ENCODE measurements at regions not wholly inside any gene's neighbourhood (a gene's known extent, or its start where the extent isn't known, plus 50 kb on each side); places are given as distances from the start of the nearest gene placed in this dataset.
"Not testable (repeated sequence)": the region's sequence is repeated elsewhere in the genome, so short reads cannot be mapped to it uniquely, and the experiment has no call there.

DNA sequence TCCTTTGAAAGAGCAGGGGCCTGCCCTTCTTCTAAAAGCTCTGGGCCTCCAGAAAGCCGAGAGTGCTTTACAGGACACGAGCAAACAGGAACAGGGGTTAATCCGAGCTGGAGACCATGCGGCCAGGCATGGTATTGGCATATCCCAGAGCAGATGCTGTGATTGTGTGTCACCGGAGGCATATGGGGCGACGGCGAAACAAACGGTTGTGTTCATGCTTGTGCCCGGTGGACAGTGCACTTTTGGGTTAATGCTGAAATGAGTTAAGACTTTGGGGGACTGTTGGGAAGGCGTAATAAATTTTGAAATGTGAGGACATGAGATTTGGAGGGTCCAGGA lies 1088.7 kb upstream of the DEFB115 start (continued):
- no peak for TF ChIP-seq MAFK (IDR thresholded peaks at IDR 0.05; ENCODE audit: partially characterized antibody)
- no peak for TF ChIP-seq TP53 (CRISPR knock-in tag; IDR thresholded peaks at IDR 0.05)

DNA sequence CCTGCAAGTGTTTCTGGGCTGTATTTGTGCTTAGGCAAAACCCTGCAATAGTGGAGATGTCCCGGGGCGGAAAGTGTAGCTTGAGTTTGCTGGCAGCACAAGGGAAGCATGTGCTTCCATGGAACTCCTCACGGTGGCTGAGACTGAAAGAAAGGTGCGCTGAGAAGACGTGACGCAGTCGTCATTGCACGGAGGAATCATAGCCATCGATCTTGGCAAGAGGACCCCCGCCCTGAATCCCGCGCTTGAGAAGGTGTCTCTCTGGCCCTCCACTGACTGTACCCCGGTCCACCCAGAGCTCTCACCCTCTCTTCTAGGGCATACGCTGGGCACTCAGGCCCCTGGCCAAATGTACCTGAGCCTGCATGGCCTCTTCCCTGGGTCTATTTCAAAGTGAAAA lies 1081.8 kb upstream of the DEFB115 start:
- Histone ChIP-seq H3K4me3 (no peak overlapping the region), H3K27ac (no peak overlapping the region), H3K9me3 (no peaks in the 10 kb centered on the region), H3K4me2 (no peak overlapping the region), H3K4me1 (no peaks in the 10 kb centered on the region)
- FAIRE-seq, result no peak
- no peak for DNase-seq (ENCODE audit: low read depth in 1 of 2, low spot score in 1 of 2)
- no peak for ATAC-seq
- WGBS (ENCODE audit: missing lambda C conversion rate), result 43% methylated on average over 14 of the region's 14 CpGs
- TF ChIP-seq MAZ (IDR thresholded peaks at IDR 0.05; ENCODE audit: borderline replicate concordance, low read depth, low read length), result no peak
- no peak for TF ChIP-seq BHLHE40 (IDR thresholded peaks at IDR 0.05; ENCODE audit: low read depth, low read length)
- TF ChIP-seq, protein P1, sequence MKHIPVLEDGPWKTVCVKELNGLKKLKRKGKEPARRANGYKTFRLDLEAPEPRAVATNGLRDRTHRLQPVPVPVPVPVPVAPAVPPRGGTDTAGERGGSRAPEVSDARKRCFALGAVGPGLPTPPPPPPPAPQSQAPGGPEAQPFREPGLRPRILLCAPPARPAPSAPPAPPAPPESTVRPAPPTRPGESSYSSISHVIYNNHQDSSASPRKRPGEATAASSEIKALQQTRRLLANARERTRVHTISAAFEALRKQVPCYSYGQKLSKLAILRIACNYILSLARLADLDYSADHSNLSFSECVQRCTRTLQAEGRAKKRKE (CRISPR knock-in tag; IDR thresholded peaks at IDR 0.05; ENCODE audit: low read depth), result no peak
- TF ChIP-seq KDM5A (IDR thresholded peaks at IDR 0.05), result no peak
- no peak for TF ChIP-seq FOSB (CRISPR knock-in tag; IDR thresholded peaks at IDR 0.05)
- TF ChIP-seq HEYL (CRISPR knock-in tag; IDR thresholded peaks at IDR 0.05), result no peak
- TF ChIP-seq FOSL2 (IDR thresholded peaks at IDR 0.05), result no peak
- no peak for TF ChIP-seq FOSL2 (CRISPR knock-in tag; IDR thresholded peaks at IDR 0.05)
- no peak for TF ChIP-seq FOXS1 (CRISPR knock-in tag; IDR thresholded peaks at IDR 0.05)
- TF ChIP-seq KDM1A (IDR thresholded peaks at IDR 0.05; ENCODE audit: low read depth), result no peak
- no peak for TF ChIP-seq ZSCAN20 (CRISPR knock-in tag; IDR thresholded peaks at IDR 0.05)
- TF ChIP-seq RCOR1 (IDR thresholded peaks at IDR 0.05; ENCODE audit: low read depth, low read length), result no peak
- no peak for TF ChIP-seq PHF8 (IDR thresholded peaks at IDR 0.05; ENCODE audit: borderline replicate concordance, low read depth)
- no peak for TF ChIP-seq MAX (IDR thresholded peaks at IDR 0.05)
- no peak for TF ChIP-seq SMC3 (IDR thresholded peaks at IDR 0.05)
- no peak for TF ChIP-seq GATA3 (IDR thresholded peaks at IDR 0.05; ENCODE audit: borderline replicate concordance)
- no peak for TF ChIP-seq TFCP2L1 (CRISPR knock-in tag; IDR thresholded peaks at IDR 0.05)
- no peak for TF ChIP-seq HOXA7 (CRISPR knock-in tag; IDR thresholded peaks at IDR 0.05)
- TF ChIP-seq POLR2A (IDR thresholded peaks at IDR 0.05; ENCODE audit: low read length), result no peak
- no peak for TF ChIP-seq RAD21 (conservative IDR thresholded peaks at IDR 0.05 in 1 of 2, IDR thresholded peaks at IDR 0.05 in 1 of 2)
- TF ChIP-seq JUN (IDR thresholded peaks at IDR 0.05), result no peak
- POLR2A ChIA-PET, result no interaction called here
- CTCF ChIA-PET, result no interaction called here

DNA sequence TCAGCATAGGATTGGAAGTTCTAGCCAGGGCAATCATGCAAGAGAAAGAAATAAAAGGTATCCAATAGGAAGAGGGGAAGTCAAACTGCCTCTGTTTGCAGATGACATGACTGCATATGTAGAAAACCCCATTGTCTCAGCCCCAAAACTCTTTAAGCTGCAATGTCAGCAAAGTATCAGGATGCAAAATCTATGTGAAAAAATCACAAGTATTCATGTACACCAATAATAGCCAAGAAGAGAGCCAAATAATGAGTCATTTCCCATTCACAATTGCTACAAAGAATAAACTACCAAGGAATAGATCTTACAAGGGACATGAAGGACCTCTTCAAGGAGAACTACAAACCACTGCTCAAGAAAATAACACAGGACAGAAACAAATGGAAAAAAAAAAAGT lies 1074.3 kb upstream of the DEFB115 start:
- ATAC-seq; H3K4me2 ChIP-seq; H3K4me1 ChIP-seq; H3K4me3 ChIP-seq; H3K27ac ChIP-seq; FAIRE-seq; CTCF ChIA-PET; H3K9me3 ChIP-seq; POLR2A ChIA-PET; DNase-seq (ENCODE audit: low read depth in 1 of 2, low spot score in 1 of 2): not testable (repeated sequence)

GRCh38 chr20:30191785-30192184 lies 1065.7 kb upstream of the DEFB115 start:
- ATAC-seq; H3K9me3 ChIP-seq; CTCF ChIA-PET; FAIRE-seq; H3K4me2 ChIP-seq; H3K4me3 ChIP-seq; H3K27ac ChIP-seq; H3K4me1 ChIP-seq; DNase-seq (ENCODE audit: low read depth in 1 of 2, low spot score in 1 of 2); POLR2A ChIA-PET: not testable (repeated sequence)
- TF ChIP-seq ZC3H11A (IDR thresholded peaks at IDR 0.05), result peak; percentile 68

DNA sequence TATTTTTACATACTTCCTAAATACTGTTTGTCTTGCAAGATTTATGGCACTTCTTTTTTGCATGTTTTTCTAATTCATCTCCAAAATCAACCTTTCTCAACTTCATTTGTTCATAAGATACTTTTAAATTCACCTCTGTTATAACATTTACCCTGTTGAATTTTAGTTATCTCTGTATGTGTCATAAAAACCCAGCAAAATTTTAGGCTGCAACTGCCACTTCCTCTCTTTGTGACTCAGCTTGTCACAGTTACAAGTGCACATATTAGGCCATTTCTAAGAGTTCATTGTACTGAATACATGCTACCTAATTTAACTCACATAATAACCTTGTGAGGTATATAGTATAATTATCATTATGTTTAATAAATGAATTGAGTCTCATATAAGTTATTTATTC lies 1023.0 kb upstream of the DEFB115 start:
- POLR2A ChIA-PET; H3K4me1 ChIP-seq; CTCF ChIA-PET; H3K4me3 ChIP-seq; ATAC-seq; H3K27ac ChIP-seq; H3K9me3 ChIP-seq; H3K4me2 ChIP-seq; DNase-seq (ENCODE audit: low read depth in 1 of 2, low spot score in 1 of 2); FAIRE-seq: not testable (repeated sequence)

- not testable (repeated sequence) for ATAC-seq
- 72% methylated on average over 3 of the region's 4 CpGs for WGBS (ENCODE audit: missing lambda C conversion rate)
Observed at GRCh38 chr20:30275073-30275472, 982.4 kb upstream of the DEFB115 start.

More at GRCh38 chr20:30275073-30275472, 982.4 kb upstream of the DEFB115 start:
- DNase-seq (ENCODE audit: low read depth in 1 of 2, low spot score in 1 of 2); CTCF ChIA-PET; POLR2A ChIA-PET; H3K4me1 ChIP-seq; FAIRE-seq; H3K27ac ChIP-seq; H3K9me3 ChIP-seq; H3K4me3 ChIP-seq; H3K4me2 ChIP-seq: not testable (repeated sequence)

Data from A549 (cell line).